A673 (cell line): ENCODE measurements at regions not wholly inside any gene's neighbourhood (a gene's known extent, or its start where the extent isn't known, plus 50 kb on each side); places are given as distances from the start of the nearest gene placed in this dataset.

ENCODE experiments used
- CTCF ChIP-seq: fragments of 300-800, 200-600 bp; sonication (generic); conservative IDR thresholded peaks from 2 replicates; pipeline ENCODE4 v1.5.1; 2017; ENCODE audit warnings: low read depth, mild to moderate bottlenecking, antibody characterized with exemption, low read length, moderate library complexity, mixed read lengths
- EZH2 ChIP-seq: fragments of 200-600 bp; sonication (generic); IDR thresholded peaks from 2 replicates; pipeline ENCODE4 v1.6.1; 2017; ENCODE audit warnings: borderline replicate concordance, low read depth, mild to moderate bottlenecking, mixed read lengths, antibody characterized with exemption, low read length; ENCODE audit not compliant: poor library complexity, severe bottlenecking

GRCh38 chr7:38034062-38034908 is 113.8 kb downstream of the EPDR1 start:
- TF ChIP-seq EZH2 = no peak
- TF ChIP-seq CTCF = no peak
